GM20000 (cell line): ENCODE measurements at regions not wholly inside any gene's neighbourhood (a gene's known extent, or its start where the extent isn't known, plus 50 kb on each side); places are given as distances from the start of the nearest gene placed in this dataset.

ENCODE experiments used
- DNase-seq: peaks from one replicate; pipeline ENCODE4 v3.0.0; 2012; ENCODE audit warnings: low spot score
- TF ChIP-seq, protein P1 (sequence below): IDR thresholded peaks from 2 replicates; pipeline ENCODE4 v1.5.1; 2012; ENCODE audit warnings: mild to moderate bottlenecking, control low read depth; ENCODE audit errors: extremely low read depth, missing control alignments

DNA sequence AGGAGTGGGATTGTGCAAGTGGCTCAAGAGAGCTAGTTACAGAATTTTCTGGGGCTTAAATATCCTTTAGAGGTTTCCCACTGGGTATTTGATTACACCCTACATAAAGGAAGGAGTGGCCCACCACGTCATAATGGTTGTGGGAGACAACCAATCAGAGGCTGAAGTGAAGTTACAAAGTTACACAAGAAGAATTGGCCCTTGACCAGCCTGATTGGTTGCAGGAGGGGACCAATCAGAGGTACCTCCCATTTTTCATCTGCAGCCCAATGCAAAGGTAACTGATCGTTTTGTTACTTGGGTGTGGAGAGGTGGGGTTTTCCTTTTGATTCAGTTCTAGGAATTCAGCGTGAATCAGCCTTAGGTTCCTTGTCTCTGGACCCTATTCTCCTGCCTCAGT is 430.5 kb upstream of the FAT3 start:
- DNase-seq = no peak

DNA sequence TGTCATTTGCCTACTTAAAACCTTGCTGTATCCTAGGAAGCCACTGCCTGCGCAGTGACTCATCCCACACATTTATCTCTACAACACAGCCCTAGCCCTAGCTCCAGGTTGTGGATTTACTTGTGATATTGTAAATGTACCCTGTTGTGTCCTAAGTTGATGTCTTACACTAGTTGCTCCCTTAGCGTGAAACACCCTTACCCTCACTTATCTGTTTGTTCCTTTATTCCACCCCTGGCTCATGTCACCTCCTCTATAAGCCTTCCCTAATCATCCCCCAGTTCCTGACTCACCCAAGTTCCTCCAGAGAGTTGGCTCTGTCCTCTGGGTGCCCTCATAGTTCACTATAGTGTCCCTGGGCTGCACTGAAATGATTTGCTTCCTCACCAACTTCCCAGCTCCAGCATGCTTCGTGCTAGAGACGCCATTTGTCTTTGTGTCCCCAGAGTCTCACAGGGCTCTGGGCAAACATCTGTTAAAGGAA is 431.8 kb upstream of the FAT3 start:
- no peak for DNase-seq
- TF ChIP-seq, protein P1, sequence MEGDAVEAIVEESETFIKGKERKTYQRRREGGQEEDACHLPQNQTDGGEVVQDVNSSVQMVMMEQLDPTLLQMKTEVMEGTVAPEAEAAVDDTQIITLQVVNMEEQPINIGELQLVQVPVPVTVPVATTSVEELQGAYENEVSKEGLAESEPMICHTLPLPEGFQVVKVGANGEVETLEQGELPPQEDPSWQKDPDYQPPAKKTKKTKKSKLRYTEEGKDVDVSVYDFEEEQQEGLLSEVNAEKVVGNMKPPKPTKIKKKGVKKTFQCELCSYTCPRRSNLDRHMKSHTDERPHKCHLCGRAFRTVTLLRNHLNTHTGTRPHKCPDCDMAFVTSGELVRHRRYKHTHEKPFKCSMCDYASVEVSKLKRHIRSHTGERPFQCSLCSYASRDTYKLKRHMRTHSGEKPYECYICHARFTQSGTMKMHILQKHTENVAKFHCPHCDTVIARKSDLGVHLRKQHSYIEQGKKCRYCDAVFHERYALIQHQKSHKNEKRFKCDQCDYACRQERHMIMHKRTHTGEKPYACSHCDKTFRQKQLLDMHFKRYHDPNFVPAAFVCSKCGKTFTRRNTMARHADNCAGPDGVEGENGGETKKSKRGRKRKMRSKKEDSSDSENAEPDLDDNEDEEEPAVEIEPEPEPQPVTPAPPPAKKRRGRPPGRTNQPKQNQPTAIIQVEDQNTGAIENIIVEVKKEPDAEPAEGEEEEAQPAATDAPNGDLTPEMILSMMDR = no peak

More for the DNA sequence above, 430.5 kb upstream of the FAT3 start:
- TF ChIP-seq, protein P1 = no peak

DNA sequence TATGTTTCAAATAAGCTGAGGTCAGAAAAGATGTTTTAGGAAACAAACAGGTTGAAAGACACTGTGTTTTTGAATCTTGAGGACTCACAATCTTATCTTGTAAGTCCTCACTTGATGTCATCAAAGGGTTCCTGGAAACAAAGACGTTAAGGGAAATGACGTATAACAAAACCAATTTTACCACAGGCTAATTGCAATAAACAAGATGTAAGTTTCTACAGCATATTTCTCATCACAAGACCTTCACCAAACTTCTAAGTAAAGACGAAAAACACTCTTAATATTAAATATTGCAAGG is 433.5 kb upstream of the FAT3 start:
- TF ChIP-seq, protein P1 = no peak
- DNase-seq = no peak

DNA sequence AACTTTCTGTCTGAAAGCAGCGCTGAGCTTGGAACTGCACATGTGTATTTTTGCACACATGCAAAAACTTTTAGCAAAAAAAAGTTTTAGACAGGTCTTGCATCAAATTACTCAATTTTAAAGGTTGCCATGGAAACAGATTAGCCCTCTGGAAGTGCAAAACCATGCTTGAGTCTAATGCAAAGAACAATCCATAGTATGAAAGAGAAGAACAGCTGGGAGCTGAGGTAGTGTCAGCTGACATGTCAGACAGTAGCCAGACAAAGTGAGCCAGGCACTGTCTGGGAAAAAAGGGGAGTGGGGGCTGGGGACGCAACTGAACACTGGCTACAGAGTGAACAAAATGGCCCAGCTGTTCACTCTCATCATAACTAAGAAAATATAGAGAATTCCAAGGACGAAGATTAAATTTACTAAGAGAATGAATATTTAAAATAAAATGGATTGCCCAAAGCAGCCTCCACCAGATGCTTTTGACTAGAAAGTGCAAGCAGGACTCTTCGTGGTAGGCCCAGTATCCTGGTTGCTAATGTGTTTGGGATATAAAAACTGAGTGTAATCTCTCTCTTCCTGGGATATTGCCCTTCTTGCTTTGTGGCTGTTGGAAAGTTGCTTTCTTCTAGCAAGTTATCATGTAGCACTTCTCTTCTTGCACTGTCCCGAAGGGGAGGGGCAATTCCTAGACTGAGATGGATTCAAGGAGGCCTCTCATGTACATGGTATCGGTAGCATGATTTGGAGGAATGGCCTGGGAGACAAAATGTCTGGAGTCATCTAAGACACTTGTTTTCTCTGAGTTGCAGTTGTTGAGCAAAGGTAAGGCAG is 434.1 kb upstream of the FAT3 start:
- TF ChIP-seq, protein P1 = no peak
- no peak for DNase-seq

DNA sequence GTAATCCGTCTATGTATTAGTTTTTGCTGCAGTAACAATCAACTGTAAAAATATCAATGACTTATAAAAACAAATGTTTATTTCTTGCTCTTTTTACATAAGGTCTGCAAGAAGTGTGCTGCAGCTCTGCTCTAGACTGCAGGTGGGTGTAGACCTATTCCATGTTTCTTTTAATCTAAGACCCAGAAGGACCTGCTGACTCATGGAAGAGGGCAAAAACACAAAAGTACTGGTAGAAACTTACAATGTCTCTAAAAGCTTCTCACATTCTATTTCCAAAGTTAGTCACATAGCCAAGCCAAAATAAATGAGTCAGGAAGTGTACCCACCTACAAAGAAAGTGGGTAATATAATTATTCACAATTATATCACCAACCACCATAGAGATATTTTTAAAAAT is 435.9 kb upstream of the FAT3 start:
- DNase-seq = no peak
- TF ChIP-seq, protein P1 = no peak

DNA sequence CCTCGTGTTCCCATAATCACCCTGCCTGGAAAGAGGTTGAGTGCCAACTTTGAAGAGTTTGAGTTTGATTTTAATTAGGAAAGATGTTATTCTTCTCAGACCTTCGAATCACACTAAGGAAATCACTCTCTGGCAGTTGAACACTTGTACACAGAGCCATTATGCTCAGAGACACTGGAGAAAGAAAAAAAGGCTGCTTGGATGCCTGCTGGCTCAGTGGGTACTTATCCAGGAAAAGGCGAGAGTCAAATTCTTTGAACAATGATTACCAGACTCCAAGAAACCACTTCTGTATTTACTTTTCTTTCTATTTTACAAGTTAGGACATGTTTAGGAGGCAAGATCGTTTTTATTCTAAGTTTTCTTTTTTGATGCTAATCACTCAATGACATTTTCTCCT is 438.5 kb upstream of the FAT3 start:
- TF ChIP-seq, protein P1 = no peak

DNA sequence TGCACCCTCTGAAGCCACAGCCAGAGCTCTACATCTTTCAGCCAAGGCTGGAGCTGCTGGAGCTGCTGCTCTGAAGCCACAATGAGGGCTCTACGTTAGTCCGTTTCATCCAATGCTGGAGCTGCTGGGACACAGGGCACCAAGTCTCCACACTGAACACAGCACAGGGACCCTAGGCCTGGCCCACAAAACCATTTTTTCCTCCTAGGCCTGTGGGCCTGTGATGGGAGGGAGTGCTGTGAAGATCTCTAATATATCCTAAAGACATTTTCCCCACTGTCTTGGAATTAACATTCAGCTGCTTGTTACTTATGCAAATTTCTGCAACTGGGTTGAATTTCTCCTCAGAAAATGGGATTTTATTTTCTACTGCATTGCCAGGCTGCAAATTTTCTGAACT is 441.4 kb upstream of the FAT3 start:
- no peak for DNase-seq
- TF ChIP-seq, protein P1 = no peak

More for the DNA sequence above, 438.5 kb upstream of the FAT3 start:
- DNase-seq = no peak
